ENCODE measurements at regions not wholly inside any gene's neighbourhood (a gene's known extent, or its start where the extent isn't known, plus 50 kb on each side); places are given as distances from the start of the nearest gene placed in this dataset.
A peak's percentile ranks its signal among the peaks of the same experiment; 100 is the strongest.

DNA sequence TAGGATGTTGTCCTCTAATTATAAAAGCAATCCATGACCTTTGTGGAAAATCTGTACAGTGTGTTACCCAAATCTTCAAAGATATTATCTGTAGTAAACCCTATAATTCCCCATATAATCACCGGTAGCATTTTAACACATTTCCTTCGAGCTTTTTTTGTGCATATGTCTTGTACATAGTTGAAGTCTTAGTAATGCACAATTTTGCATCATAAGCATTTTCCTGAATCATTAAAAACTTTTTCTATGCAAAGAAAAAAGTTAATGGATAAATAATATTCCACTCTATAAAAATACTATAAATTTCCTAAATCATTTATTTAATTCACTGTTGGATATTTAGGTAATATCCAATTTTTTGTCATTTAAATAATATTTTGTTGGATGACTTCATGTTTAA lies 201.7 kb downstream of the RRAGC start (continued):
- peak; percentile 73 for TF ChIP-seq MAFK (IDR thresholded peaks at IDR 0.05; ENCODE audit: low read length)
- TF ChIP-seq C11orf30 (IDR thresholded peaks at IDR 0.05; ENCODE audit: low read depth) = peak; percentile 70
- TF ChIP-seq RBM17 (IDR thresholded peaks at IDR 0.05; ENCODE audit: borderline replicate concordance, low read depth, low read length) = no peak
- no peak for TF ChIP-seq THAP12 (CRISPR knock-in tag; IDR thresholded peaks at IDR 0.05)
- TF ChIP-seq ZNF184 (CRISPR knock-in tag; IDR thresholded peaks at IDR 0.05) = no peak
- peak; percentile 92 for TF ChIP-seq ZNF316 (IDR thresholded peaks at IDR 0.05)
- no peak for TF ChIP-seq NR2F6 (CRISPR knock-in tag; IDR thresholded peaks at IDR 0.05)
- TF ChIP-seq ZNF764 (CRISPR knock-in tag; IDR thresholded peaks at IDR 0.05; ENCODE audit: low read depth) = no peak

GRCh38 chr1:38657207-38657840 lies 202.2 kb downstream of the RRAGC start:
- Histone ChIP-seq H3K79me2 (ENCODE audit: control insufficient read depth, insufficient read depth, low read length) (no peaks in the 10 kb centered on the region), H3K4me2 (ENCODE audit: insufficient read depth, low read length) (no peak overlapping the region), H3K4me3 (no peak overlapping the region), H4K20me1 (replicated peaks; ENCODE audit: control insufficient read depth, insufficient read depth, low read length) (no peaks in the 10 kb centered on the region), H3K9me1 (ENCODE audit: control insufficient read depth, insufficient read depth, low read length) (no peaks in the 10 kb centered on the region), H3K9me3 (replicated peaks; ENCODE audit: control insufficient read depth, insufficient read depth, low read depth, low read length) (peaks cover 6% of the 10 kb centered on the region; the same call in 1 of the 2 replicates), H3K36me3 (ENCODE audit: control insufficient read depth, insufficient read depth, low read length) (no peaks in the 10 kb centered on the region), H2AFZ (ENCODE audit: low read depth, low read length) (no peak overlapping the region), H3K4me1 (replicated peaks in 1 of 2; ENCODE audit: control insufficient read depth in 2 of 2, insufficient read depth in 2 of 2, low read length in 2 of 2) (no peaks in the 10 kb centered on the region; a peak in 2 of 5 replicates), H3K27ac (ENCODE audit: extremely low read depth, low read depth, low read length) (no peak overlapping the region), H3K9ac (ENCODE audit: insufficient read depth in 1 of 2, low read depth in 2 of 2, low read length in 2 of 2) (no peak overlapping the region), H3K27me3 (ENCODE audit: control insufficient read depth in 2 of 2, insufficient read depth in 2 of 2, low read length in 2 of 2) (no peaks in the 10 kb centered on the region; a peak in 2 of 5 replicates)
- ATAC-seq (no peak), FAIRE-seq (peak; percentile 23), DNase-seq (ENCODE audit: extremely low read depth in 1 of 4, low spot score in 3 of 4) (no peak)
- in situ Hi-C loops (cut with MboI) = no loop called here
- no TSS peak for BruUV-seq (replicated peaks)
- POLR2A ChIA-PET = interaction anchor here (0.6 kb wide), 1 partner anchor 128 kb away, joined by 3 read pairs; no protein-coding TSS in a partner anchor
- CTCF ChIA-PET (ENCODE audit: low intra/inter-chr PET ratio) = no interaction called here
- intact Hi-C loops (cut with micrococcal nuclease) = no loop called here
- 5% methylated on average over 3 of the region's 3 CpGs for WGBS (ENCODE audit: insufficient coverage, low coverage, missing lambda C conversion rate)
- no peak for TF ChIP-seq MYC (IDR thresholded peaks at IDR 0.05; ENCODE audit: low read depth, low read length)
- no peak for TF ChIP-seq MYC (CRISPR knock-in tag; IDR thresholded peaks at IDR 0.05; ENCODE audit: borderline replicate concordance, low read depth)
- TF ChIP-seq NFE2L1 (tag; IDR thresholded peaks at IDR 0.05; ENCODE audit: borderline replicate concordance, low read depth) = peak; percentile 63; the same call in 1 of the 2 replicates
- no peak for TF ChIP-seq ZZZ3 (IDR thresholded peaks at IDR 0.05)
- peak; percentile 69; the same call in 1 of the 2 replicates for TF ChIP-seq C11orf30 (IDR thresholded peaks at IDR 0.05; ENCODE audit: low read depth)
- TF ChIP-seq CHD1 (IDR thresholded peaks at IDR 0.05; ENCODE audit: low read length) = no peak
- TF ChIP-seq MAFF (IDR thresholded peaks at IDR 0.05; ENCODE audit: low read length) = peak; percentile 75; the same call in 1 of the 2 replicates
- no peak for TF ChIP-seq FOXJ3 (CRISPR knock-in tag; IDR thresholded peaks at IDR 0.05)
- no peak for TF ChIP-seq ZMIZ1 (IDR thresholded peaks at IDR 0.05; ENCODE audit: low read depth in 2 of 2, low read length in 2 of 2)
- TF ChIP-seq RFX1 (IDR thresholded peaks at IDR 0.05) = peak; percentile 51
- TF ChIP-seq MAFK (IDR thresholded peaks at IDR 0.05; ENCODE audit: low read length) = peak; percentile 59; the same call in 1 of the 2 replicates

All from K562 (cell line).